GM04503 (cell line): ENCODE measurements at regions not wholly inside any gene's neighbourhood (a gene's known extent, or its start where the extent isn't known, plus 50 kb on each side); places are given as distances from the start of the nearest gene placed in this dataset.

Experiments
- DNase-seq: peaks from one replicate; pipeline ENCODE4 v3.0.0-alpha.2; 2012; ENCODE audit warnings: low read depth

GRCh38 chr22:27173530-27173929 lies 516.1 kb downstream of the MIAT start:
- DNase-seq = no peak

- DNase-seq = no peak
These were observed 517.8 kb downstream of the MIAT start for GRCh38 chr22:27175021-27175838.

DNA sequence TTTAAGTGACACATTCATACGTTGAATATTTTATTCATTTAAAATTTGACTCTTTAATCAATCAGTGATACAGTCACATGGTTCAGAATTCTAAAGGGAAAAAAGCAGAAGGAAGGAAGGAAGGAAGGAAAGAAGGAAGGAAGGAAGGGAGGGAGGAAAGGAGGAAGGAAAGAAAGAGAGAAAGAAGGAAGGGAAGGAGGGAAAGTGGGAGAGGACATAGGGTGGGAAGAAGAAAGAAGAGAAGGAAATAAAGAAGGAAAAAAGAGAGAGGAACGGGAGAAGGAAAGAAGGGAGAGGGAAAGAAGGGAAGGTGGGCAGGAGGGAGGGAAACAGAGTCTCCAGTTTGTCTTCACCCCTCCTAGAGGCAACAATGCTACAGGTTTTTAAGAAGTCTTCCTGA lies 518.6 kb downstream of the MIAT start:
- DNase-seq = no peak

GRCh38 chr22:27179161-27179560 lies 521.8 kb downstream of the MIAT start:
- no peak for DNase-seq

DNA sequence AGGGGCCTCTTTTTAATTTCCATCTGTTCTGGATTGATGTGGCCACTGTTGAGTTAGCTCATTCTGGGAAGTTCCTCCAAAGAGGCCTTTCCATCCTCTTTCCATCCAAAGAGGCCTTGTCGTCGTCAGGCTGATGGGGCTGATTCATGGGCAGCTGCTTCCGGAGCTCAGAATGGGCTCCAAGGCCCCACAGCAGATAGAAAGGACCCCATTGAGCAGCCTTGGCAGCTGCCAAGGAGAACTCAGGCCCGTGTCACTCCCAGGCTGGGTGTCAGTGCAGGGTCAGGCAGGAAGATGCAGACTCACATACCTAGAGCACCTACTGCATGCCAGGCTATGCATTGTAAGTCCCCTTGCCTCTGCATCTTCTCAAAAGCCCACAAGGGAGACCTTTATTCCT lies 524.1 kb downstream of the MIAT start:
- no peak for DNase-seq

DNA sequence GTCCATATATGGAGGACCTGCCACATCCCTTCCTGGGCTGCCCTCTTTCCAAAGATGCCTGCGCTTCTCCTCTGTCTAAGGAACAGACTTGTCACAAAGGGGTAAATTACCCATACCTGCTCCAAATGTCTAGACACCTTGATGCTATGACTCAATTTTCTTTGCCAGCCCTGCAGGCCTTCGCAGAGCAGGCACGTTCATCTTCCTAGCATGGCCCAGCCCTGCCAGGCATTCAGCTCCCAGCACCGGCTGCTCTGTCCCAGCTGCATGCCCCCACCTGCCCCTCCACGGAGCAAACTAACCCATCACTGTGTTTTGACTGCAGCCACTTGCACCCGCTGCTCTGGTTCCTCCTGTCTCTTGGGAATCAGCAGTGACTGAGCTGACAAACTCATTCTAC lies 526.1 kb downstream of the MIAT start:
- DNase-seq = no peak

- DNase-seq = no peak
These were observed 527.8 kb downstream of the MIAT start for GRCh38 chr22:27185099-27185709.

DNA sequence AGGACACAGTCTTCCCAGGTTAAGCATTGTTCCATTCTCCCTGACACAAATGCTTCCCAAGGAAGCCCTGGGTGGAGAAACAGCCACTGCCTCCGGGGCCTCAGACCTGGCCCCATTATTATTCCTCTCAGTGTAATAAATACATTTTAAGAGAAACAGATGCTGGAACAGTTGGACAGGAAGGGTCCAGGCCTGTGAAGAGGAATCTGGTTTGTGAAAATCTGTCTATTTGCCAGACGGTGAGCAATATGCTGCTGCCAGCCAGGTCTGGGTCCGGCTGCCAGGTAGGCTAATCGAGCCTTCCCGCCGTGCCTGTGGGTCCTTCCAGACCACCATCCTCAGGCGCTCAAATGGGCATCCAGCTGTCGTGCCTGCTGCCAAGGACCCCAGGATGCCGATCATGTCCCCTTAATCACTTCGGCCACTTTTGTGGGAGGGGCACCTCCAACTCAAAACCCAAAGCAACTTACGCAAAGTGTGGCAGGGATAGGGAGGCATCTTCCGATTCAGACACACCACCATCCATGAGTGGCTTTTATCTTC lies 528.4 kb downstream of the MIAT start:
- DNase-seq = no peak

GRCh38 chr22:27186643-27187042 lies 529.3 kb downstream of the MIAT start:
- no peak for DNase-seq

- DNase-seq = no peak
These were observed 534.9 kb downstream of the MIAT start for GRCh38 chr22:27192135-27192829.

- no peak for DNase-seq
These were observed 535.8 kb downstream of the MIAT start for GRCh38 chr22:27193215-27193614.

DNA sequence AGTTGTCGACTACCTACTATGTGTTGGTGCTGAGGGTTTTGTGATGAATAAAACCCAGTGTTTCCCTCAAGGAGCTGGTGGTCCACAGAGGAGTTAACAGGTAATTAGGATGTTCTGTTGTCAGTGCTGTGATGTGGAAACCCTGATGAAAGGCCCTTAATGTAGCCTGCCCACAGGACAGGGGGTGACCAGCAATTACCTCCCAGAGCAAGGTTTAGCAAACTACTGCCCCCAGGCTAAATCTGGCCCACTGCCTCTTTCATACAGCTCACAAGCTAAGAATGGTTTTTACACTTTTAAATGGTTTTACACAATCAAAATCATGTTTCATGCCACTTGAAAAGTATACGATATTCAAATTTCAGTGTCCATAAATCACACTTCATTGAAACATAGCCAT lies 536.2 kb downstream of the MIAT start:
- DNase-seq = no peak

- no peak for DNase-seq
These were observed 536.8 kb downstream of the MIAT start for GRCh38 chr22:27194096-27194748.

- no peak for DNase-seq
These were observed 537.7 kb downstream of the MIAT start for GRCh38 chr22:27195094-27195493.

DNA sequence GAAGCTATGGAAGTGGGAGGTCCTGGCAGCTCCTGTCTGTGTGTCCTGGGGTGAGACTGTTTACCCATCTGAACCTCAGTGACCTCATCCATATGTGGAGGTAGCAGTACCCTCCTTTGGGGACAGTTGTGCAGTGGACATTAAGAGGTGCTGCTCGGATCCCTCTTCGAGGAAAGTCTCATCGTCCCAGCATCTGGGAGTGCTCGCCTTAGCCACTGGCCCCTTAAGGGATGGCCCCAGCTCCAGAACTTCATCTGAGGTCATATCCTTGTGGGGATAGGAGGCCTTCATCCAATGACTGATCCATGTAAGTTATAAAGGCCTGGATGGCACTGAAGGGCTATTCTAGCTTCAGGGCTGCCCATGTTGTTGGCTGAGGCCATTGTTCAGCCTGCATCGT lies 538.1 kb downstream of the MIAT start:
- DNase-seq = no peak

DNA sequence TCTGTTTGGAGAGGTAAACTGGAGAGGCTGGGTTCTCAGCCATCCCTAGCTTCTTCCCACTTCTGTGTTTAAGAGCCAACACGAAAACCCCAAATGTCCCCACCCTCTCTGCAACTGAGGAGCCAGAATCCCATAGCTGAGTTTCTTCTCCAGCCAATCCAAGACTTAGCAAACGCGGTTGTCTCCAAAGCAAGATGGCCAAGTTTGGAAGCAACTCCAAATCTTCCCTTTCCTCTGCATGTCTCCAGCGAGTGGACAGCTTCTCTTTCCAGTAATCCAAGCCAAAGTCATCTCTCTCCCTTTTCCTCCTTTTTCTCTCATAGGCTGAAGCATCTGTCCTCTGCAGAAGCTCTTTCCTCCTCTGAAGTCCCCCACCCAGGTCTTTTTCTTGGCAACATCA lies 539.2 kb downstream of the MIAT start:
- no peak for DNase-seq

DNA sequence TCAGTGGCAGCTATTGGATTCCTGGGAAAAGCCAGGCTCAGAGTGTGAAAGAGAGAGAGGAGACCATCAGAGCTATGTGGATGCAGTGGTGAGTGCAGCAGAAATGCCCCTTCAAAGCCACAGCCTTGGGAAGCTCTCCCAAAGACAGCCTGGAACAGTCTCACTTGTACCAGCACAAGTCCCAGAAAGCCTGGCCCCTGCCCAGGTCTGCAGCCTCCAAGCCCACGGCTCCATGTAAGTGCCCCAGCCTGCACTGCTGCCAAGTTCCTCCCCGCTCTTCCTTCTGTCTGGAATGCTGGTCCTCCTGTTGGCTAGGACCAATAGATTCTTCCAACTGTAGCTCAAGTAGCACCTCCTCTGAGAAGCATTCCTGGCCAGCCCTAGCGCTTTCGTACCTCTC lies 539.7 kb downstream of the MIAT start:
- no peak for DNase-seq

GRCh38 chr22:27197618-27198017 lies 540.2 kb downstream of the MIAT start:
- DNase-seq = no peak

DNA sequence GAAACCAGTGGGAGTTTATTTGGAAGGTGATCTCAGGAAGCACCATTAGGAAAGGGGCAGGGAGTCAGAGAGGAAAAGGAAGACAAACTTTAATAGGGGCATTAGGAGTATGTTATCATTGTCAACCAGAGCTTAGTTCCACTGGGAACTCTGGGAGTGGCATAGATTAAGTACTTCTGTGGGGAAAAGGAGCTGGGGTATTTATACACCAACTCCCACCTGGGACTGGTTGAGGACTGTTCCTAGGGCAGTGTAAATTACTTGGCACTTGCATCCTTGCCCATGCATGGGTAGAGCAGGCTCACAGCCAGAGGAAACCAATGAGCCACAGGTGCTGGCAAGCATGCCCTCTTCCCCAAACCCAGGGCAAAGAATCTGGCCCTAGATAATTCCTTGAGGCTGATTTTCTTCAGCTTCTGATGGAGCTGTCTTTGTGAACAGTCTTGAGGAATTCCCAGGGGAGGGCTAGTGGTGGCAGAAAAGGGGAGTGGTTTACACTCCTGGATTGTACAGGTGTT lies 541.2 kb downstream of the MIAT start:
- DNase-seq = no peak

DNA sequence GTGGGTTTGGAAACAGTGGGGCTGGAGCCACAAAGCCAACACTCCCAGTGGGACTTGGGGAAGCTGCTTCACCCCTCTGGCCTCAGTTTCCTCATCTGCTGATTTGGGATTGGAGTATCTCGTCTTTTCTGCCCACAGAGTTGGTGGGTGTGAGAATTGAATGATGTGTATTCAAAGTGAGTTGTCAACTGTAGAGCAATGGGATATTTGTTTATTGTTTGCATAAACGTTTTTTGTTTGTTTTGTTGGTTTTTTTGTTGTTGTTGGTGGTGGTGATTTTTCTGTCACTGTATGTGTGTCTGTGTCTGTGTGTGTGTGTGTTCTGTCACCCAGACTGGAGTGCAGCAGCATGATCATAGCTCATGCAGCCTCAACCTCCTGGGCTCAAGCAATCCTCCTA lies 542.0 kb downstream of the MIAT start:
- no peak for DNase-seq

DNA sequence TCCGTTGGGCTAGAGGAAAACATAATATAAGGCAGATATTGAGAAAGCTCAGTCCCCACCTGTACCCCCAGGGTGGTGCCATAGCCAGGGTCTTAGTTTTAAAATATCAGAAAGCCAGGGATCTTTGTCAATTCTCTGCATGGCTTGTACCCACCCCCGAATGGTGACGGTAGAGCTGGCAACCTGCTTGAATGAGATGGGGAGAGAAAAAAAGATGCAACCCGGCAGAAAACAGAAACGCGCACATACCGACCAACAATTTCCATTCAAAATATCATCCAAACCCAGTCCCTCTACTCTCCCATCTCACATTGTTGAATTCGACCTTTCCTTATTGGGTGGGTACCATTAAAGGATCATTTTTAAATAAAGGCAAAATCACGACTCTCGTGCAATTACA lies 543.9 kb downstream of the MIAT start:
- no peak for DNase-seq

- DNase-seq = no peak
These were observed 544.4 kb downstream of the MIAT start for GRCh38 chr22:27201741-27202140.
